SK-N-SH treated with all-trans-retinoic acid at 6 μM for 48 hours (cell line): ENCODE measurements at regions not wholly inside any gene's neighbourhood (a gene's known extent, or its start where the extent isn't known, plus 50 kb on each side); places are given as distances from the start of the nearest gene placed in this dataset.
"Not testable (repeated sequence)": the region's sequence is repeated elsewhere in the genome, so short reads cannot be mapped to it uniquely, and the experiment has no call there.

ENCODE experiments used
- ATAC-seq: fragments of 200-7000 bp; cut with Tn5 transposase; 3 replicates; pipeline ENCODE4 v1.9.1; 2020; ENCODE audit warnings: mild to moderate bottlenecking, moderate library complexity
- ARNTL ChIP-seq: fragments of 450-650 bp; formaldehyde crosslinking; IDR thresholded peaks from 2 replicates; pipeline ENCODE4 v1.5.0; 2020; ENCODE audit warnings: low read depth, mild to moderate bottlenecking, moderate library complexity, borderline replicate concordance
- BACH2 ChIP-seq: fragments of 250-450 bp; sonication (Bioruptor Pico); IDR thresholded peaks from 2 replicates; pipeline ENCODE4 v1.9.0; 2021; ENCODE audit warnings: mild to moderate bottlenecking, borderline replicate concordance
- CSDC2 ChIP-seq: fragments of 250-450 bp; sonication (Bioruptor Pico); IDR thresholded peaks from 2 replicates; pipeline ENCODE4 v1.5.0; 2020; ENCODE audit warnings: mild to moderate bottlenecking, moderate library complexity
- CSRNP3 ChIP-seq: fragments of 250-450 bp; sonication (Bioruptor Pico); IDR thresholded peaks from 2 replicates; pipeline ENCODE4 v1.5.1; 2021; ENCODE audit warnings: mild to moderate bottlenecking, moderate library complexity
- ESRRG ChIP-seq: fragments of 250-450 bp; sonication (Bioruptor Pico); IDR thresholded peaks from 2 replicates; pipeline ENCODE4 v1.6.1; 2021; ENCODE audit warnings: mild to moderate bottlenecking
- ISL1 ChIP-seq: fragments of 250-450 bp; sonication (Bioruptor Pico); IDR thresholded peaks from 2 replicates; pipeline ENCODE4 v2.1.2; 2022; ENCODE audit warnings: mild to moderate bottlenecking, moderate library complexity
- OSR1 ChIP-seq: fragments of 250-450 bp; sonication (Bioruptor Pico); IDR thresholded peaks from 2 replicates; pipeline ENCODE4 v1.8.0; 2022; ENCODE audit warnings: moderate library complexity, mild to moderate bottlenecking, inconsistent platforms
- PPARA ChIP-seq: fragments of 250-450 bp; sonication (Bioruptor Pico); IDR thresholded peaks from 2 replicates; pipeline ENCODE4 v1.5.0; 2020; ENCODE audit warnings: mild to moderate bottlenecking, borderline replicate concordance
- RARB ChIP-seq: fragments of 250-450 bp; sonication (Bioruptor Pico); IDR thresholded peaks from 2 replicates; pipeline ENCODE4 v1.8.0; 2021; ENCODE audit warnings: mild to moderate bottlenecking, moderate library complexity
- SNAI2 ChIP-seq: fragments of 250-450 bp; sonication (Bioruptor Pico); IDR thresholded peaks from 2 replicates; pipeline ENCODE4 v1.5.0; 2020; ENCODE audit warnings: mild to moderate bottlenecking, moderate library complexity
- TCF4 ChIP-seq: fragments of 250-450 bp; sonication (Bioruptor Pico); IDR thresholded peaks from 2 replicates; pipeline ENCODE4 v1.8.0; 2021; ENCODE audit warnings: mild to moderate bottlenecking, moderate library complexity, borderline replicate concordance
- TOX ChIP-seq: fragments of 250-450 bp; sonication (Bioruptor Pico); IDR thresholded peaks from 2 replicates; pipeline ENCODE4 v1.8.0; 2021; ENCODE audit warnings: mild to moderate bottlenecking, moderate library complexity, borderline replicate concordance
- ZC3H10 ChIP-seq: fragments of 250-450 bp; sonication (Bioruptor Pico); IDR thresholded peaks from 2 replicates; pipeline ENCODE4 v1.5.1; 2021; ENCODE audit warnings: mild to moderate bottlenecking, moderate library complexity
- ZFP3 ChIP-seq: fragments of 250-450 bp; sonication (Bioruptor Pico); IDR thresholded peaks from 2 replicates; pipeline ENCODE4 v1.5.0; 2020; ENCODE audit warnings: mild to moderate bottlenecking, moderate library complexity
- ZFP30 ChIP-seq: fragments of 450-650 bp; formaldehyde crosslinking; IDR thresholded peaks from 2 replicates; pipeline ENCODE4 v1.5.0; 2022; ENCODE audit warnings: mild to moderate bottlenecking, moderate library complexity
- ZNF565 ChIP-seq: fragments of 450-650 bp; formaldehyde crosslinking; conservative IDR thresholded peaks from 2 replicates; pipeline ENCODE4 v1.5.0; 2020; ENCODE audit warnings: low read depth, mild to moderate bottlenecking, moderate library complexity
- ZNF8 ChIP-seq: fragments of 450-650 bp; formaldehyde crosslinking; IDR thresholded peaks from 2 replicates; pipeline ENCODE4 v1.5.0; 2020; ENCODE audit warnings: mild to moderate bottlenecking, moderate library complexity
- TF ChIP-seq, protein P1 (sequence below): fragments of 250-450 bp; sonication (Bioruptor Pico); IDR thresholded peaks from 2 replicates; pipeline ENCODE4 v1.8.0; 2021; ENCODE audit warnings: low read depth, mild to moderate bottlenecking, moderate library complexity, borderline replicate concordance
- TF ChIP-seq, protein P2 (sequence below): fragments of 250-450 bp; sonication (Bioruptor Pico); IDR thresholded peaks from 2 replicates; pipeline ENCODE4 v1.8.0; 2020; ENCODE audit warnings: mild to moderate bottlenecking, moderate library complexity, borderline replicate concordance
- TF ChIP-seq, protein P3 (sequence below): fragments of 250-450 bp; sonication (Bioruptor Pico); IDR thresholded peaks from 2 replicates; pipeline ENCODE4 v1.5.1; 2020; ENCODE audit warnings: low read depth, mild to moderate bottlenecking, moderate library complexity

DNA sequence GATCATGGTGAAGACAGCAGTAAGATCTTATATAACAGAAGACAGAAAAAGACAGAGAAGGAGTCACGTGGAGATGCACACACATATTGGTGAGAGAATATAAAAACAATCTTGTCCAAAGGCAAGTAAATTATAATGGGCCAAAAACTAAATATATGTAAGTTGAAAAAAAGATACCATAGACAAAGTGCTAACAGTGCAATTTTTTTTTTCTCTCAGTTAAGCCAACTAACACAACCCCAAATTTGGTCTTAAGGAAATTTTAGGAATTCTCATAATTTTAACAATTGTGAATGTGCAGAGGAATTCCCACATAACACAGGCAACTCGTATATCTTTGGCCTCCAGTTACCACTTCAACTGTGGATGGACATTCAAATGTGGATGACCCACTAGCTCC is 432.2 kb downstream of the SOX2 start:
- no peak for ATAC-seq
- no peak for TF ChIP-seq ZC3H10
- TF ChIP-seq CSRNP3, result no peak
- no peak for TF ChIP-seq SNAI2 (CRISPR knock-in tag)
- no peak for TF ChIP-seq RARB
- no peak for TF ChIP-seq CSDC2 (CRISPR knock-in tag)
- no peak for TF ChIP-seq ZNF565 (CRISPR knock-in tag)
- no peak for TF ChIP-seq ZFP30
- TF ChIP-seq TCF4 (CRISPR knock-in tag), result no peak
- TF ChIP-seq BACH2 (CRISPR knock-in tag), result no peak
- TF ChIP-seq, protein P1, sequence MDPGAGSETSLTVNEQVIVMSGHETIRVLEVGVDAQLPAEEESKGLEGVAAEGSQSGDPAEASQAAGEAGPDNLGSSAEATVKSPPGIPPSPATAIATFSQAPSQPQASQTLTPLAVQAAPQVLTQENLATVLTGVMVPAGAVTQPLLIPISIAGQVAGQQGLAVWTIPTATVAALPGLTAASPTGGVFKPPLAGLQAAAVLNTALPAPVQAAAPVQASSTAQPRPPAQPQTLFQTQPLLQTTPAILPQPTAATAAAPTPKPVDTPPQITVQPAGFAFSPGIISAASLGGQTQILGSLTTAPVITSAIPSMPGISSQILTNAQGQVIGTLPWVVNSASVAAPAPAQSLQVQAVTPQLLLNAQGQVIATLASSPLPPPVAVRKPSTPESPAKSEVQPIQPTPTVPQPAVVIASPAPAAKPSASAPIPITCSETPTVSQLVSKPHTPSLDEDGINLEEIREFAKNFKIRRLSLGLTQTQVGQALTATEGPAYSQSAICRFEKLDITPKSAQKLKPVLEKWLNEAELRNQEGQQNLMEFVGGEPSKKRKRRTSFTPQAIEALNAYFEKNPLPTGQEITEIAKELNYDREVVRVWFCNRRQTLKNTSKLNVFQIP (CRISPR knock-in tag), result no peak
- TF ChIP-seq ESRRG, result no peak
- TF ChIP-seq ARNTL (CRISPR knock-in tag), result no peak
- TF ChIP-seq, protein P2, sequence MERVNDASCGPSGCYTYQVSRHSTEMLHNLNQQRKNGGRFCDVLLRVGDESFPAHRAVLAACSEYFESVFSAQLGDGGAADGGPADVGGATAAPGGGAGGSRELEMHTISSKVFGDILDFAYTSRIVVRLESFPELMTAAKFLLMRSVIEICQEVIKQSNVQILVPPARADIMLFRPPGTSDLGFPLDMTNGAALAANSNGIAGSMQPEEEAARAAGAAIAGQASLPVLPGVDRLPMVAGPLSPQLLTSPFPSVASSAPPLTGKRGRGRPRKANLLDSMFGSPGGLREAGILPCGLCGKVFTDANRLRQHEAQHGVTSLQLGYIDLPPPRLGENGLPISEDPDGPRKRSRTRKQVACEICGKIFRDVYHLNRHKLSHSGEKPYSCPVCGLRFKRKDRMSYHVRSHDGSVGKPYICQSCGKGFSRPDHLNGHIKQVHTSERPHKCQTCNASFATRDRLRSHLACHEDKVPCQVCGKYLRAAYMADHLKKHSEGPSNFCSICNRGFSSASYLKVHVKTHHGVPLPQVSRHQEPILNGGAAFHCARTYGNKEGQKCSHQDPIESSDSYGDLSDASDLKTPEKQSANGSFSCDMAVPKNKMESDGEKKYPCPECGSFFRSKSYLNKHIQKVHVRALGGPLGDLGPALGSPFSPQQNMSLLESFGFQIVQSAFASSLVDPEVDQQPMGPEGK (CRISPR knock-in tag), result no peak
- TF ChIP-seq, protein P3, sequence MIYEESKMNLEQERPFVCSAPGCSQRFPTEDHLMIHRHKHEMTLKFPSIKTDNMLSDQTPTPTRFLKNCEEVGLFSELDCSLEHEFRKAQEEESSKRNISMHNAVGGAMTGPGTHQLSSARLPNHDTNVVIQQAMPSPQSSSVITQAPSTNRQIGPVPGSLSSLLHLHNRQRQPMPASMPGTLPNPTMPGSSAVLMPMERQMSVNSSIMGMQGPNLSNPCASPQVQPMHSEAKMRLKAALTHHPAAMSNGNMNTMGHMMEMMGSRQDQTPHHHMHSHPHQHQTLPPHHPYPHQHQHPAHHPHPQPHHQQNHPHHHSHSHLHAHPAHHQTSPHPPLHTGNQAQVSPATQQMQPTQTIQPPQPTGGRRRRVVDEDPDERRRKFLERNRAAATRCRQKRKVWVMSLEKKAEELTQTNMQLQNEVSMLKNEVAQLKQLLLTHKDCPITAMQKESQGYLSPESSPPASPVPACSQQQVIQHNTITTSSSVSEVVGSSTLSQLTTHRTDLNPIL, result no peak
- no peak for TF ChIP-seq ZFP3 (CRISPR knock-in tag)

DNA sequence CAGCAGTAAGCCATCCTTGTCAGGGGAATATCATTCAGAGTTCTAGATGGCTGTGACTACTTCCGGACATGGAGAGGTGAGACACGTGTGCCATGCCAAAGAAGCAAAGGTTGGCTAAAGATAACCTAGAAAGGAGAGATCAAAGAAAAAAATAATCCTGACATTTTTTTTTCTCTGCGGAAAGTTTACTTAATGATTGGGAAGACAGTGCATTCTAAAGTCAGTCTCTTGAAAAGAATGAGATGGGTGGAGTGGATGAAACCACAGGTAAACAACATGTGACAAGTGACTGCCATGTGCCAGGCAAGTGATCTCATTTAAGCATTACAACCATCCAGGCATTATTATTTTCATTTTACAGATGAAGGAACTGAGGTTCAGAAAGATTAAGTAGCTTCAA is 436.6 kb downstream of the SOX2 start:
- TF ChIP-seq, protein P2 (CRISPR knock-in tag), result no peak
- TF ChIP-seq ISL1 (CRISPR knock-in tag) (no peak), ZNF8 (CRISPR knock-in tag) (no peak), CSDC2 (CRISPR knock-in tag) (no peak), RARB (no peak), OSR1 (CRISPR knock-in tag) (no peak), ARNTL (CRISPR knock-in tag) (no peak), CSRNP3 (no peak), TOX (CRISPR knock-in tag) (no peak)
- TF ChIP-seq, protein P1 (CRISPR knock-in tag), result no peak
- TF ChIP-seq, all 23 proteins: peak for 0
- ATAC-seq, result no peak

- ATAC-seq, result no peak
- no peak for TF ChIP-seq PPARA (CRISPR knock-in tag)
- TF ChIP-seq, protein P1 (CRISPR knock-in tag), result no peak
- no peak for TF ChIP-seq TOX (CRISPR knock-in tag)
- no peak for TF ChIP-seq RARB
- no peak for TF ChIP-seq ZFP3 (CRISPR knock-in tag)
Observed at GRCh38 chr3:182149594-182149993, 437.9 kb downstream of the SOX2 start.

GRCh38 chr3:182156326-182156725 is 444.6 kb downstream of the SOX2 start:
- ATAC-seq, result not testable (repeated sequence)
